ENCODE measurements at regions not wholly inside any gene's neighbourhood (a gene's known extent, or its start where the extent isn't known, plus 50 kb on each side); places are given as distances from the start of the nearest gene placed in this dataset.

- Histone ChIP-seq H3K27me3 (ENCODE audit: control insufficient read depth, insufficient read depth, low read length) (no peaks in the 10 kb centered on the region), H3K27ac (ENCODE audit: insufficient read depth, low read length) (no peak overlapping the region), H3K79me2 (ENCODE audit: control insufficient read depth, insufficient read depth, low read length) (no peaks in the 10 kb centered on the region), H3K4me2 (ENCODE audit: extremely low read depth, insufficient read depth, low read length) (no peak overlapping the region), H3K9me3 (ENCODE audit: control insufficient read depth, insufficient read depth, low read depth, low read length) (no peaks in the 10 kb centered on the region), H3K4me3 (replicated peaks in 1 of 4; ENCODE audit: control extremely low read depth in 1 of 4, insufficient read depth in 1 of 4, low read depth in 3 of 4, low read length in 4 of 4) (no peak overlapping the region), H2AFZ (ENCODE audit: low read length) (no peak overlapping the region), H4K20me1 (ENCODE audit: control insufficient read depth, extremely low read depth, insufficient read depth, low read length) (no peaks in the 10 kb centered on the region), H3K4me1 (ENCODE audit: control insufficient read depth, extremely low read depth, insufficient read depth, low read length) (no peaks in the 10 kb centered on the region), H3K36me3 (ENCODE audit: control insufficient read depth, insufficient read depth, low read length) (no peaks in the 10 kb centered on the region), H3K9ac (ENCODE audit: insufficient read depth, low read length) (no peak overlapping the region)
- no peak for DNase-seq (ENCODE audit: low read depth in 2 of 2)
- TF ChIP-seq CTCF (conservative IDR thresholded peaks at IDR 0.05 in 1 of 2, IDR thresholded peaks at IDR 0.05 in 1 of 2; ENCODE audit: low read depth in 1 of 2, low read length in 2 of 2) (no peak), EZH2 (IDR thresholded peaks at IDR 0.05; ENCODE audit: low read length, missing control alignments) (no peak)
Measured at GRCh38 chr10:126732868-126733267, 62.4 kb upstream of the C10orf90 start.

- Histone ChIP-seq H4K20me1 (ENCODE audit: control insufficient read depth, extremely low read depth, insufficient read depth, low read length) (no peaks in the 10 kb centered on the region), H3K4me2 (ENCODE audit: extremely low read depth, insufficient read depth, low read length) (no peak overlapping the region), H3K27me3 (ENCODE audit: control insufficient read depth, insufficient read depth, low read length) (no peaks in the 10 kb centered on the region), H3K79me2 (ENCODE audit: control insufficient read depth, insufficient read depth, low read length) (no peaks in the 10 kb centered on the region), H2AFZ (ENCODE audit: low read length) (no peak overlapping the region), H3K9me3 (ENCODE audit: control insufficient read depth, insufficient read depth, low read depth, low read length) (no peaks in the 10 kb centered on the region), H3K4me1 (ENCODE audit: control insufficient read depth, extremely low read depth, insufficient read depth, low read length) (no peaks in the 10 kb centered on the region), H3K9ac (ENCODE audit: insufficient read depth, low read length) (no peak overlapping the region), H3K4me3 (replicated peaks in 1 of 4; ENCODE audit: control extremely low read depth in 1 of 4, insufficient read depth in 1 of 4, low read depth in 3 of 4, low read length in 4 of 4) (no peak overlapping the region), H3K36me3 (ENCODE audit: control insufficient read depth, insufficient read depth, low read length) (no peaks in the 10 kb centered on the region), H3K27ac (ENCODE audit: insufficient read depth, low read length) (no peak overlapping the region)
- peak; percentile 19 to 82 for DNase-seq (ENCODE audit: low read depth in 2 of 2)
- TF ChIP-seq CTCF (conservative IDR thresholded peaks at IDR 0.05 in 1 of 2, IDR thresholded peaks at IDR 0.05 in 1 of 2; ENCODE audit: low read depth in 1 of 2, low read length in 2 of 2) (no peak), EZH2 (IDR thresholded peaks at IDR 0.05; ENCODE audit: low read length, missing control alignments) (no peak)
Measured at GRCh38 chr10:126734015-126734414, 63.5 kb upstream of the C10orf90 start.

- H3K4me3 ChIP-seq (replicated peaks in 1 of 4; ENCODE audit: control extremely low read depth in 1 of 4, insufficient read depth in 1 of 4, low read depth in 3 of 4, low read length in 4 of 4): no peak overlapping the region
- TF ChIP-seq CTCF (conservative IDR thresholded peaks at IDR 0.05 in 1 of 2, IDR thresholded peaks at IDR 0.05 in 1 of 2; ENCODE audit: low read depth in 1 of 2, low read length in 2 of 2) (no peak), EZH2 (IDR thresholded peaks at IDR 0.05; ENCODE audit: low read length, missing control alignments) (no peak)
- no peaks in the 10 kb centered on the region for H3K36me3 ChIP-seq (ENCODE audit: control insufficient read depth, insufficient read depth, low read length)
- DNase-seq (ENCODE audit: low read depth in 2 of 2): peak in 1 of 2 donors; percentile 26
- no peak overlapping the region for H3K4me2 ChIP-seq (ENCODE audit: extremely low read depth, insufficient read depth, low read length)
- no peaks in the 10 kb centered on the region for H3K79me2 ChIP-seq (ENCODE audit: control insufficient read depth, insufficient read depth, low read length)
- H3K9ac ChIP-seq (ENCODE audit: insufficient read depth, low read length): no peak overlapping the region
- no peaks in the 10 kb centered on the region for H4K20me1 ChIP-seq (ENCODE audit: control insufficient read depth, extremely low read depth, insufficient read depth, low read length)
- H2AFZ ChIP-seq (ENCODE audit: low read length): no peak overlapping the region
- no peaks in the 10 kb centered on the region for H3K9me3 ChIP-seq (ENCODE audit: control insufficient read depth, insufficient read depth, low read depth, low read length)
- no peak overlapping the region for H3K27ac ChIP-seq (ENCODE audit: insufficient read depth, low read length)
- no peaks in the 10 kb centered on the region for H3K4me1 ChIP-seq (ENCODE audit: control insufficient read depth, extremely low read depth, insufficient read depth, low read length)
- H3K27me3 ChIP-seq (ENCODE audit: control insufficient read depth, insufficient read depth, low read length): no peaks in the 10 kb centered on the region
Measured at GRCh38 chr10:126734967-126735366, 64.5 kb upstream of the C10orf90 start.

Measured in fibroblast of lung (primary cell).